HG03521 (cell line): ENCODE measurements at regions not wholly inside any gene's neighbourhood (a gene's known extent, or its start where the extent isn't known, plus 50 kb on each side); places are given as distances from the start of the nearest gene placed in this dataset.
"Not testable (repeated sequence)": the region's sequence is repeated elsewhere in the genome, so short reads cannot be mapped to it uniquely, and the experiment has no call there.

Experiments used
- ATAC-seq: cut with Tn5 transposase; IDR thresholded peaks from one replicate; pipeline ENCODE4 v1.9.1; 2021; ENCODE audit warnings: mild to moderate bottlenecking, moderate library complexity; ENCODE audit not compliant: unreplicated experiment

GRCh38 chr12:70008944-70009343 lies 183.9 kb downstream of the MYRFL start:
- ATAC-seq, result no peak

GRCh38 chr12:70011353-70011752 lies 186.3 kb downstream of the MYRFL start:
- ATAC-seq, result no peak

- not testable (repeated sequence) for ATAC-seq
Observed at GRCh38 chr12:70013016-70013415, 188.0 kb downstream of the MYRFL start.

- ATAC-seq, result no peak
Observed at GRCh38 chr12:70028515-70028914, 203.5 kb downstream of the MYRFL start.

GRCh38 chr12:70028918-70029317 lies 203.9 kb downstream of the MYRFL start:
- no peak for ATAC-seq

GRCh38 chr12:70031046-70031445 lies 206.0 kb downstream of the MYRFL start:
- ATAC-seq, result no peak

- no peak for ATAC-seq
Observed at GRCh38 chr12:70032076-70032475, 207.0 kb downstream of the MYRFL start.

- ATAC-seq, result no peak
Observed at GRCh38 chr12:70033310-70033709, 208.3 kb downstream of the MYRFL start.

GRCh38 chr12:70040141-70040540 lies 203.1 kb upstream of the CNOT2 start:
- no peak for ATAC-seq

- no peak for ATAC-seq
Observed at GRCh38 chr12:70042675-70043074, 200.6 kb upstream of the CNOT2 start.

GRCh38 chr12:70043490-70044138 lies 199.6 kb upstream of the CNOT2 start:
- ATAC-seq, result no peak

GRCh38 chr12:70044167-70044566 lies 199.1 kb upstream of the CNOT2 start:
- no peak for ATAC-seq

- no peak for ATAC-seq
Observed at GRCh38 chr12:70045036-70045435, 198.2 kb upstream of the CNOT2 start.

- no peak for ATAC-seq
Observed at GRCh38 chr12:70045514-70045913, 197.7 kb upstream of the CNOT2 start.

GRCh38 chr12:70048521-70049250 lies 194.5 kb upstream of the CNOT2 start:
- ATAC-seq, result no peak

GRCh38 chr12:70049596-70050360 lies 193.5 kb upstream of the CNOT2 start:
- ATAC-seq, result peak; percentile 92

- ATAC-seq, result no peak
Observed at GRCh38 chr12:70052476-70052875, 190.8 kb upstream of the CNOT2 start.

- ATAC-seq, result no peak
Observed at GRCh38 chr12:70052931-70053497, 190.2 kb upstream of the CNOT2 start.

- no peak for ATAC-seq
Observed at GRCh38 chr12:70059373-70059772, 183.9 kb upstream of the CNOT2 start.

GRCh38 chr12:70060634-70061033 lies 182.6 kb upstream of the CNOT2 start:
- ATAC-seq, result no peak

GRCh38 chr12:70068743-70069142 lies 174.5 kb upstream of the CNOT2 start:
- ATAC-seq, result no peak
